ENCODE measurements at regions not wholly inside any gene's neighbourhood (a gene's known extent, or its start where the extent isn't known, plus 50 kb on each side); places are given as distances from the start of the nearest gene placed in this dataset.

GRCh38 chr10:62895063-62895462, 78.9 kb upstream of the EGR2 start:
- no peak overlapping the region for H3K4me3 Mint-ChIP-seq (ENCODE audit: unreplicated experiment)
- no peaks in the 10 kb centered on the region for H3K4me1 Mint-ChIP-seq (ENCODE audit: low read depth, unreplicated experiment)
- TF ChIP-seq, protein P1, sequence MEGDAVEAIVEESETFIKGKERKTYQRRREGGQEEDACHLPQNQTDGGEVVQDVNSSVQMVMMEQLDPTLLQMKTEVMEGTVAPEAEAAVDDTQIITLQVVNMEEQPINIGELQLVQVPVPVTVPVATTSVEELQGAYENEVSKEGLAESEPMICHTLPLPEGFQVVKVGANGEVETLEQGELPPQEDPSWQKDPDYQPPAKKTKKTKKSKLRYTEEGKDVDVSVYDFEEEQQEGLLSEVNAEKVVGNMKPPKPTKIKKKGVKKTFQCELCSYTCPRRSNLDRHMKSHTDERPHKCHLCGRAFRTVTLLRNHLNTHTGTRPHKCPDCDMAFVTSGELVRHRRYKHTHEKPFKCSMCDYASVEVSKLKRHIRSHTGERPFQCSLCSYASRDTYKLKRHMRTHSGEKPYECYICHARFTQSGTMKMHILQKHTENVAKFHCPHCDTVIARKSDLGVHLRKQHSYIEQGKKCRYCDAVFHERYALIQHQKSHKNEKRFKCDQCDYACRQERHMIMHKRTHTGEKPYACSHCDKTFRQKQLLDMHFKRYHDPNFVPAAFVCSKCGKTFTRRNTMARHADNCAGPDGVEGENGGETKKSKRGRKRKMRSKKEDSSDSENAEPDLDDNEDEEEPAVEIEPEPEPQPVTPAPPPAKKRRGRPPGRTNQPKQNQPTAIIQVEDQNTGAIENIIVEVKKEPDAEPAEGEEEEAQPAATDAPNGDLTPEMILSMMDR (IDR thresholded peaks at IDR 0.05; ENCODE audit: partially characterized antibody, unreplicated experiment): no peak
- DNase-seq: no peak
- no peaks in the 10 kb centered on the region for H3K36me3 Mint-ChIP-seq (ENCODE audit: unreplicated experiment)
- H3K27ac Mint-ChIP-seq (ENCODE audit: unreplicated experiment): no peak overlapping the region
- H3K9me3 Mint-ChIP-seq (ENCODE audit: unreplicated experiment): no peaks in the 10 kb centered on the region
- H3K27me3 Mint-ChIP-seq (ENCODE audit: unreplicated experiment): no peaks in the 10 kb centered on the region

DNA sequence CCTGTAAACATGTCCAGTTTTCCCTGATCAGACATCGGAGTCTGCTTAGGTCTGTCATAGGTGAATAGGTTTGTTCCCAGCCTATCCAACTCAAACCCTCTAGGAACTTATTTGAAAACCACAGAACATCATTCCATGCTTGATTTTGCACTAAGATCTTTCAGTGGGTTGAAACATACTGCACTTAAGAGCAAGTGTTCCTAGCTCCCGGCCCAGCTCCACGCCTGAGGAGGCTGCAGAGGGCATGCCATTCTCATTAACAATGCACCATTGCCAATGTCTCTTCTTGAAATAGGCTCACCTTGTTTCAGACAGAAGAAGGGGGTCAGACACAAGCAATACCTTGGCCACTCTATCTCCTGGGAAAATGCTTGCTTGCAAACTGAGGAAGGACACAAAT, 78.0 kb upstream of the EGR2 start:
- no peaks in the 10 kb centered on the region for H3K9me3 Mint-ChIP-seq (ENCODE audit: unreplicated experiment)

DNA sequence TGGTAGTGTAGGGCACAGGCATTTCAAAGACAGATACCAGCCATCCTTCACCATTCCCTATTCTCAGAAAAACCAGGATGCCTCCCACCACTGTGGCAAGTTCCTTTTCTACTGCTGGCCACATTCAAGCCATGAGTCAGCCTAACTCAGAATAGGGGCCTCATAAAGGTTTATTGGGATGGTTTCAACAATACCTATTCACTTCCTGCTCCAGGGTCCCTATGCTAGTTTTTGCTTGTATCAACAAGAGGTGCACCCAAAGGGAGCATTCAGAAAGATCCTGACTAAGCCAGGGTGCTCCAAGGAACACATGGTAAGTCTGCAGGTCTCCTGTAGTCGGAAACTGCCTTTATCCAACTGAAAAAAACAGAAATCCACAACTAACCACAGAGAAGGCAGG, 76.9 kb upstream of the EGR2 start:
- no peaks in the 10 kb centered on the region for H3K9me3 Mint-ChIP-seq (ENCODE audit: unreplicated experiment)
- no peaks in the 10 kb centered on the region for H3K36me3 Mint-ChIP-seq (ENCODE audit: unreplicated experiment)
- DNase-seq: no peak
- no peaks in the 10 kb centered on the region for H3K27me3 Mint-ChIP-seq (ENCODE audit: unreplicated experiment)
- H3K27ac Mint-ChIP-seq (ENCODE audit: unreplicated experiment): no peak overlapping the region
- H3K4me1 Mint-ChIP-seq (ENCODE audit: low read depth, unreplicated experiment): no peaks in the 10 kb centered on the region
- H3K4me3 Mint-ChIP-seq (ENCODE audit: unreplicated experiment): no peak overlapping the region
- TF ChIP-seq, protein P1 (IDR thresholded peaks at IDR 0.05; ENCODE audit: partially characterized antibody, unreplicated experiment): no peak

More for the DNA sequence above, 78.0 kb upstream of the EGR2 start:
- Mint-ChIP-seq H3K27ac (ENCODE audit: unreplicated experiment) (no peak overlapping the region), H3K36me3 (ENCODE audit: unreplicated experiment) (no peaks in the 10 kb centered on the region), H3K27me3 (ENCODE audit: unreplicated experiment) (no peaks in the 10 kb centered on the region), H3K4me3 (ENCODE audit: unreplicated experiment) (no peak overlapping the region), H3K4me1 (ENCODE audit: low read depth, unreplicated experiment) (no peaks in the 10 kb centered on the region)
- no peak for DNase-seq
- TF ChIP-seq, protein P1 (IDR thresholded peaks at IDR 0.05; ENCODE audit: partially characterized antibody, unreplicated experiment): no peak

DNA sequence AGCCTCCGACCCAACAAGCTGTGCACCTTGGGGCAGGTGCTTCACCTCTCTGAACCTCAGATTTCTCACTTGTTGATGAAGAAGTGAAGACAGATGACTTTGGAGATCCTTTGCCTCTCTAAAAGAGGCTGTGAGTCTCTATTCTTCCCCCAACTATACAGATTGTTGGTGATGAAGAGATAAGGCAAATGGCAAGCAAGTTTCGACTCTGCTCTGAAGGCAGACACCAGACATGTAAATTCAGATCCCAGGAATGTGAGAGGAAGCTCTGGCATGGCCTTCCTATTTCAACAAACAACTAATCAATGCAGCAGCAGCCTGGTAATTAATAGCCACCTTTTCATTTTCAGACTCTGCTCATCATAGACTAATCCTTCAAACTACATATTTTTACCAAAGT, 74.2 kb upstream of the EGR2 start:
- DNase-seq: no peak
- no peak overlapping the region for H3K4me3 Mint-ChIP-seq (ENCODE audit: unreplicated experiment)
- no peaks in the 10 kb centered on the region for H3K9me3 Mint-ChIP-seq (ENCODE audit: unreplicated experiment)
- no peaks in the 10 kb centered on the region for H3K27me3 Mint-ChIP-seq (ENCODE audit: unreplicated experiment)
- TF ChIP-seq, protein P1 (IDR thresholded peaks at IDR 0.05; ENCODE audit: partially characterized antibody, unreplicated experiment): no peak
- no peak overlapping the region for H3K27ac Mint-ChIP-seq (ENCODE audit: unreplicated experiment)
- H3K4me1 Mint-ChIP-seq (ENCODE audit: low read depth, unreplicated experiment): peaks cover 5% of the 10 kb centered on the region
- H3K36me3 Mint-ChIP-seq (ENCODE audit: unreplicated experiment): no peaks in the 10 kb centered on the region

- Mint-ChIP-seq H3K36me3 (ENCODE audit: unreplicated experiment) (no peaks in the 10 kb centered on the region), H3K4me3 (ENCODE audit: unreplicated experiment) (no peak overlapping the region), H3K9me3 (ENCODE audit: unreplicated experiment) (no peaks in the 10 kb centered on the region), H3K27me3 (ENCODE audit: unreplicated experiment) (no peaks in the 10 kb centered on the region), H3K4me1 (ENCODE audit: low read depth, unreplicated experiment) (peaks cover 5% of the 10 kb centered on the region), H3K27ac (ENCODE audit: unreplicated experiment) (no peak overlapping the region)
- TF ChIP-seq, protein P1 (IDR thresholded peaks at IDR 0.05; ENCODE audit: partially characterized antibody, unreplicated experiment): no peak
- DNase-seq: no peak
These were observed 71.5 kb upstream of the EGR2 start for GRCh38 chr10:62887642-62888041.
